DOHH2 (cell line): ENCODE measurements at regions not wholly inside any gene's neighbourhood (a gene's known extent, or its start where the extent isn't known, plus 50 kb on each side); places are given as distances from the start of the nearest gene placed in this dataset.
"Not testable (repeated sequence)": the region's sequence is repeated elsewhere in the genome, so short reads cannot be mapped to it uniquely, and the experiment has no call there.

Source experiments
- H3F3A ChIP-seq: fragments of 200-600 bp; sonication (generic), shearing (Covaris generic); 2 replicates; pipeline ENCODE4 v1.6.0; 2016; ENCODE audit warnings: antibody characterized with exemption, mild to moderate bottlenecking; ENCODE audit not compliant: control insufficient read depth, insufficient read depth
- H3K27ac ChIP-seq: fragments of 200-600 bp; sonication (generic); 2 replicates; pipeline ENCODE4 v1.5.1; 2014; ENCODE audit warnings: low read depth, mild to moderate bottlenecking, low read length, moderate library complexity
- H3K27me3 ChIP-seq: fragments of 200-600 bp; sonication (generic); 2 replicates; pipeline ENCODE4 v1.6.1; 2014; ENCODE audit warnings: mild to moderate bottlenecking, low read length, mixed read lengths; ENCODE audit not compliant: control insufficient read depth
- H3K36me3 ChIP-seq: fragments of 200-600 bp; sonication (generic); 2 replicates; pipeline ENCODE4 v1.6.1; 2014; ENCODE audit warnings: mild to moderate bottlenecking, low read length, moderate library complexity, mixed read lengths; ENCODE audit not compliant: control insufficient read depth
- H3K4me1 ChIP-seq: fragments of 200-600 bp; sonication (generic); 2 replicates; pipeline ENCODE4 v1.6.1; 2014; ENCODE audit warnings: mild to moderate bottlenecking, low read length, mixed read lengths; ENCODE audit not compliant: control insufficient read depth
- H3K4me2 ChIP-seq: fragments of 200-600 bp; sonication (generic); 2 replicates; pipeline ENCODE4 v1.6.0; 2014; ENCODE audit warnings: mild to moderate bottlenecking, low read length, moderate library complexity
- H3K4me3 ChIP-seq: fragments of 200-600 bp; sonication (generic); 2 replicates; pipeline ENCODE4 v1.5.1; 2014; ENCODE audit warnings: mild to moderate bottlenecking, low read length, mixed read lengths
- H3K79me2 ChIP-seq: fragments of 200-600 bp; sonication (generic); 2 replicates; pipeline ENCODE4 v1.6.1; 2014; ENCODE audit warnings: mild to moderate bottlenecking, low read length, mixed read lengths; ENCODE audit not compliant: control insufficient read depth
- H3K9me2 ChIP-seq: fragments of 200-600 bp; sonication (generic); replicated peaks from 2 replicates; pipeline ENCODE4 v1.6.1; 2014; ENCODE audit warnings: mild to moderate bottlenecking, low read length, mixed read lengths; ENCODE audit not compliant: control insufficient read depth
- H3K9me3 ChIP-seq: fragments of 200-600 bp; sonication (generic); 2 replicates; pipeline ENCODE4 v1.6.1; 2014; ENCODE audit warnings: antibody characterized with exemption, low read length, mixed read lengths; ENCODE audit not compliant: control insufficient read depth, insufficient read depth
- H4K20me1 ChIP-seq: fragments of 200-600 bp; sonication (generic); 2 replicates; pipeline ENCODE4 v1.6.0; 2014; ENCODE audit warnings: low read depth, mild to moderate bottlenecking, antibody characterized with exemption, low read length, moderate library complexity; ENCODE audit not compliant: control insufficient read depth, insufficient read depth
- CTCF ChIP-seq: fragments of 200-600 bp; sonication (generic); IDR thresholded peaks from one replicate; pipeline ENCODE4 v1.5.1; 2014; ENCODE audit warnings: antibody characterized with exemption, mild to moderate bottlenecking, low read depth, low read length; ENCODE audit not compliant: poor library complexity, severe bottlenecking
- EZH2phosphoT487 ChIP-seq: fragments of 200-600 bp; sonication (generic); IDR thresholded peaks from 2 replicates; pipeline ENCODE4 v1.6.1; 2017; ENCODE audit warnings: borderline replicate concordance, mild to moderate bottlenecking, antibody characterized with exemption, low read length, moderate library complexity, mixed read lengths

GRCh38 chr12:65728455-65728847, 95.8 kb upstream of the HMGA2 start:
- no peaks in the 10 kb centered on the region for H4K20me1 ChIP-seq
- no peak overlapping the region for H3K4me3 ChIP-seq
- no peaks in the 10 kb centered on the region for H3K79me2 ChIP-seq
- no peaks in the 10 kb centered on the region for H3K9me3 ChIP-seq
- no peaks in the 10 kb centered on the region for H3F3A ChIP-seq
- no peaks in the 10 kb centered on the region for H3K4me1 ChIP-seq
- H3K36me3 ChIP-seq, result no peaks in the 10 kb centered on the region
- no peaks in the 10 kb centered on the region for H3K27me3 ChIP-seq
- no peak overlapping the region for H3K4me2 ChIP-seq
- no peak for TF ChIP-seq CTCF
- no peak for TF ChIP-seq EZH2phosphoT487
- no peak overlapping the region for H3K27ac ChIP-seq
- H3K9me2 ChIP-seq, result no peaks in the 10 kb centered on the region

GRCh38 chr12:65728848-65729793, 95.2 kb upstream of the HMGA2 start:
- H3K79me2 ChIP-seq, result no peaks in the 10 kb centered on the region
- H3K4me3 ChIP-seq, result no peak overlapping the region
- TF ChIP-seq CTCF (no peak), EZH2phosphoT487 (no peak)
- no peaks in the 10 kb centered on the region for H3K36me3 ChIP-seq
- no peaks in the 10 kb centered on the region for H4K20me1 ChIP-seq
- H3K4me2 ChIP-seq, result no peak overlapping the region
- H3K9me3 ChIP-seq, result no peaks in the 10 kb centered on the region
- no peaks in the 10 kb centered on the region for H3K4me1 ChIP-seq
- H3K27ac ChIP-seq, result no peak overlapping the region
- no peaks in the 10 kb centered on the region for H3K9me2 ChIP-seq
- H3F3A ChIP-seq, result no peaks in the 10 kb centered on the region
- H3K27me3 ChIP-seq, result no peaks in the 10 kb centered on the region

- H3K79me2 ChIP-seq, result no peaks in the 10 kb centered on the region
- H3K4me1 ChIP-seq, result no peaks in the 10 kb centered on the region
- TF ChIP-seq EZH2phosphoT487 (no peak), CTCF (no peak)
- H3K9me2 ChIP-seq, result no peaks in the 10 kb centered on the region
- no peak overlapping the region for H3K4me3 ChIP-seq
- no peaks in the 10 kb centered on the region for H4K20me1 ChIP-seq
- no peaks in the 10 kb centered on the region for H3K9me3 ChIP-seq
- no peaks in the 10 kb centered on the region for H3F3A ChIP-seq
- H3K27me3 ChIP-seq, result no peaks in the 10 kb centered on the region
- no peak overlapping the region for H3K4me2 ChIP-seq
- no peaks in the 10 kb centered on the region for H3K36me3 ChIP-seq
- no peak overlapping the region for H3K27ac ChIP-seq
These were observed 92.5 kb upstream of the HMGA2 start for GRCh38 chr12:65731771-65732170.

GRCh38 chr12:65733643-65734042, 90.6 kb upstream of the HMGA2 start:
- not testable (repeated sequence) for H4K20me1 ChIP-seq, H3K4me3 ChIP-seq, H3K4me1 ChIP-seq, H3K4me2 ChIP-seq, H3K27ac ChIP-seq, H3K79me2 ChIP-seq, H3K36me3 ChIP-seq, H3F3A ChIP-seq, H3K9me3 ChIP-seq, H3K27me3 ChIP-seq, H3K9me2 ChIP-seq
